OCI-LY1 (cell line): ENCODE measurements at regions not wholly inside any gene's neighbourhood (a gene's known extent, or its start where the extent isn't known, plus 50 kb on each side); places are given as distances from the start of the nearest gene placed in this dataset.

ENCODE experiments used
- CTCF ChIP-seq: fragments of 200-600 bp; sonication (generic), shearing (Covaris generic); IDR thresholded peaks from 2 replicates; pipeline ENCODE4 v1.5.1; 2017; ENCODE audit warnings: mild to moderate bottlenecking, antibody characterized with exemption, low read length, moderate library complexity, mixed read lengths
- EZH2 ChIP-seq: fragments of 200-600 bp; sonication (generic), shearing (Covaris generic); IDR thresholded peaks from 2 replicates; pipeline ENCODE4 v1.8.0; 2017; ENCODE audit warnings: borderline replicate concordance, mixed run types, mild to moderate bottlenecking, antibody characterized with exemption, low read length, moderate library complexity, mixed read lengths

- TF ChIP-seq CTCF (no peak), EZH2 (no peak)
Observed at GRCh38 chr14:100472094-100472455, 115.1 kb downstream of the BEGAIN start.
